Mesenchymal stem cell (in vitro differentiated cells and primary cell): ENCODE measurements at regions not wholly inside any gene's neighbourhood (a gene's known extent, or its start where the extent isn't known, plus 50 kb on each side); places are given as distances from the start of the nearest gene placed in this dataset.

ENCODE experiments used
- DNase-seq: peaks from one replicate; pipeline ENCODE4 v3.0.0-alpha.2; 2013
- H2AFZ ChIP-seq: one replicate; pipeline ENCODE4 v1.6.1; 2013; ENCODE audit warnings: low read depth, mild to moderate bottlenecking, control low read depth, inconsistent platforms, low read length, moderate library complexity
- H2AK5ac ChIP-seq: 2 replicates; pipeline ENCODE4 v1.6.1; 2013; ENCODE audit warnings: low read length, moderate library complexity, mild to moderate bottlenecking, inconsistent platforms; ENCODE audit not compliant: severe bottlenecking
- H2BK120ac ChIP-seq: one replicate; pipeline ENCODE4 v1.6.1; 2013; ENCODE audit warnings: low read depth, mild to moderate bottlenecking, inconsistent platforms, low read length, moderate library complexity
- H2BK12ac ChIP-seq, 2 experiments: one replicate each; pipeline ENCODE4 v1.6.1; 2013; ENCODE audit warnings: inconsistent platforms in 2 of 2, low read length in 2 of 2, mild to moderate bottlenecking in 2 of 2, moderate library complexity in 2 of 2, control low read depth in 1 of 2
- H2BK15ac ChIP-seq: one replicate; pipeline ENCODE4 v1.6.1; 2013; ENCODE audit warnings: mild to moderate bottlenecking, low read depth, inconsistent platforms; ENCODE audit not compliant: poor library complexity, severe bottlenecking
- H2BK5ac ChIP-seq: 2 replicates; pipeline ENCODE4 v1.6.1; 2013; ENCODE audit warnings: low read depth, mild to moderate bottlenecking, low read length, control low read depth, inconsistent platforms; ENCODE audit not compliant: poor library complexity, severe bottlenecking
- H3K14ac ChIP-seq, 2 experiments: one replicate each; pipeline ENCODE4 v1.6.1; 2013; ENCODE audit warnings: inconsistent platforms in 2 of 2, low read length in 2 of 2, control low read depth in 1 of 2, mild to moderate bottlenecking in 1 of 2, moderate library complexity in 1 of 2
- H3K18ac ChIP-seq, 2 experiments: one replicate each; pipeline ENCODE4 v1.6.1; 2013; ENCODE audit warnings: inconsistent platforms in 2 of 2, low read length in 2 of 2, control low read depth in 1 of 2, low read depth in 1 of 2, mild to moderate bottlenecking in 1 of 2
- H3K23ac ChIP-seq, 2 experiments: one replicate each; pipeline ENCODE4 v1.6.1; 2013; ENCODE audit warnings: inconsistent platforms in 2 of 2, low read length in 2 of 2, mild to moderate bottlenecking in 2 of 2, moderate library complexity in 2 of 2, control low read depth in 1 of 2
- H3K27ac ChIP-seq: 2 replicates; pipeline ENCODE4 v1.5.1; 2013; ENCODE audit warnings: mild to moderate bottlenecking, moderate library complexity, low read length, control low read depth, inconsistent platforms; ENCODE audit not compliant: poor library complexity, severe bottlenecking
- H3K27me3 ChIP-seq, 2 experiments: 2 replicates each; pipeline versions ENCODE4 v1.6.1 to v1.7.0; 2013; ENCODE audit warnings: low read length in 2 of 2, mild to moderate bottlenecking in 2 of 2, moderate library complexity in 2 of 2, control low read depth in 1 of 2, inconsistent platforms in 1 of 2; ENCODE audit not compliant: control insufficient read depth in 1 of 2, insufficient read depth in 1 of 2
- H3K36me3 ChIP-seq, 2 experiments: 2 replicates each; pipeline versions ENCODE4 v1.6.1 to v1.7.0; 2013; ENCODE audit warnings: low read length in 2 of 2, control low read depth in 1 of 2, inconsistent platforms in 1 of 2, low read depth in 1 of 2, mild to moderate bottlenecking in 1 of 2; ENCODE audit not compliant: insufficient read depth in 2 of 2, control insufficient read depth in 1 of 2
- H3K4ac ChIP-seq, 2 experiments: one replicate each; pipeline ENCODE4 v1.6.1; 2013; ENCODE audit warnings: inconsistent platforms in 2 of 2, low read length in 2 of 2, mild to moderate bottlenecking in 2 of 2, moderate library complexity in 2 of 2, control low read depth in 1 of 2, low read depth in 1 of 2
- H3K4me1 ChIP-seq: 2 replicates; pipeline ENCODE4 v1.6.1; 2013; ENCODE audit warnings: low read depth, low read length, control low read depth; ENCODE audit not compliant: control insufficient read depth, insufficient read depth
- H3K4me2 ChIP-seq: 2 replicates; pipeline ENCODE4 v1.6.1; 2013; ENCODE audit warnings: low read length, mild to moderate bottlenecking, inconsistent platforms; ENCODE audit not compliant: poor library complexity, severe bottlenecking
- H3K4me3 ChIP-seq, 2 experiments: 2 replicates each; pipeline versions ENCODE4 v1.5.1 to v1.7.0; 2013; ENCODE audit warnings: low read length in 2 of 2, mild to moderate bottlenecking in 2 of 2, control low read depth in 1 of 2, low read depth in 1 of 2; ENCODE audit not compliant: insufficient read depth in 1 of 2
- H3K79me1 ChIP-seq: replicated peaks from 2 replicates; pipeline ENCODE4 v1.6.1; 2013; ENCODE audit warnings: mild to moderate bottlenecking, control low read depth, low read length, inconsistent platforms; ENCODE audit not compliant: poor library complexity, severe bottlenecking
- H3K9ac ChIP-seq: 2 replicates; pipeline ENCODE4 v1.7.0; 2013; ENCODE audit warnings: mild to moderate bottlenecking, low read length, moderate library complexity
- H3K9me3 ChIP-seq: 2 replicates; pipeline ENCODE4 v1.7.0; 2013; ENCODE audit warnings: mild to moderate bottlenecking, low read length; ENCODE audit not compliant: control insufficient read depth
- H4K8ac ChIP-seq: one replicate; pipeline ENCODE4 v1.6.1; 2013; ENCODE audit warnings: inconsistent platforms, mild to moderate bottlenecking, low read length, moderate library complexity
- H4K91ac ChIP-seq: one replicate; pipeline ENCODE4 v1.6.1; 2013; ENCODE audit warnings: mild to moderate bottlenecking, low read length, inconsistent platforms
- WGBS: methylation state at CpG from one replicate; pipeline ENCODE4 v1.1.7; 2013; ENCODE audit warnings: mixed read lengths; 5-methylcytosine and 5-hydroxymethylcytosine counted together

DNA sequence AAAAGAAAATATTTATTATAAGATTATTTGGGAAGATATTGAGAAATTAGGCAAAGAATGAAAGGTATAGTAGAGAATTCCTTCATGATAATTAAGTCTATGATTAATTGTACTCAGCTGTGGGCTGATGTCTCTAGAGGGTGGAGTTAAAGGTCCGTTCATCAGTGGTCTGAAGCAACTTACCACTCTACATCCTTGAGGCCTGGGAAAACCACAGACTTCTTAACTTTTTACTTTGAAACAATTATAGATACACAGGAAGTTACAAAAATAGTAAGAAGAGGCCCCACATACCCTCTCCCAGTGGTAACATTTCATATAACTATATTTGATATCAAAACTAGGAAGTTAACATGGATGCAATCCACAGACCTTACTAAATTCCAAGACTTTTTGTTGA is 167.0 kb upstream of the NECTIN1 start:
- Histone ChIP-seq H2AK5ac (no peak overlapping the region), H2BK12ac (no peak overlapping the region), H2BK15ac (no peak overlapping the region), H3K27ac (no peak overlapping the region), H2AFZ (no peak overlapping the region), H3K36me3 (no peaks in the 10 kb centered on the region), H3K27me3 (peaks cover 25 to 68% of the 10 kb centered on the region in 2 experiments), H3K4me3 (no peak overlapping the region), H3K4me1 (no peaks in the 10 kb centered on the region), H4K8ac (no peak overlapping the region), H3K4ac (no peak overlapping the region), H3K4me2 (no peak overlapping the region), H3K9ac (no peak overlapping the region), H3K18ac (no peak overlapping the region), H4K91ac (no peak overlapping the region), H3K9me3 (no peaks in the 10 kb centered on the region), H3K14ac (no peak overlapping the region), H2BK5ac (no peak overlapping the region), H2BK120ac (no peak overlapping the region), H3K79me1 (no peaks in the 10 kb centered on the region), H3K23ac (no peak overlapping the region)
- no peak for DNase-seq
- WGBS = no CpG with 5 or more reads among the region's 1 CpG

- Histone ChIP-seq H2BK5ac (no peak overlapping the region), H3K23ac (no peak overlapping the region), H2BK15ac (no peak overlapping the region), H3K18ac (no peak overlapping the region), H4K8ac (no peak overlapping the region), H3K79me1 (no peaks in the 10 kb centered on the region), H3K4me3 (no peak overlapping the region), H3K4me2 (no peak overlapping the region), H2AK5ac (no peak overlapping the region), H2AFZ (no peak overlapping the region), H2BK120ac (no peak overlapping the region), H3K27ac (no peak overlapping the region), H3K4ac (no peak overlapping the region), H3K27me3 (peaks cover 26 to 69% of the 10 kb centered on the region in 2 experiments), H3K36me3 (no peaks in the 10 kb centered on the region), H3K14ac (no peak overlapping the region), H3K9ac (no peak overlapping the region), H4K91ac (no peak overlapping the region), H3K4me1 (no peaks in the 10 kb centered on the region), H2BK12ac (no peak overlapping the region), H3K9me3 (no peaks in the 10 kb centered on the region)
- DNase-seq = no peak
- WGBS = 81% methylated on average over 4 of the region's 4 CpGs
These were observed 165.9 kb upstream of the NECTIN1 start for GRCh38 chr11:119894916-119895315.

DNA sequence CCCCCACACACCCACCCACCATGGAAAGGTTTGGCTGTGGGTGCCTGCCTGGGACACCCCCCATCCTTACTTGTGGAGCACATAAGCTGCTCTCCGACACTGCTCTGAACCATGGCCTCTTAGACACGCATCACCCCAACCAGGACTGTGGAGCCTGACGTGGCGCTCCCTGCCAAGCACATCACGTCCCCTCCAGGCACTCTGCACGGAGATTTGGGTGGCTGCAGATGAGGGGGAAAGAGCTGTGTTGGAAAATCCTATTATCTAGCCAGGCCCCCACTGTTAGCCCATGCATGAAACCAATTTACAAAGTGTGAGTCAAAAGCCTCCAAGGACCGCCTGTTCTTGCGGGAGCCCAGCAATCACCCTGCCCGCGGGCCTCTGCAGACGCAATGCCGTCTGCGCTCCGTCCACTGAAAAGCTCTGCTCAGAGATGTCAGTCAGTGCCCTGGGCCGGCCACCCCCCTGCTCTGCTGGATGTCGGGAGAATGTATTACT is 163.4 kb upstream of the NECTIN1 start:
- no peak overlapping the region for H2BK5ac ChIP-seq
- no peaks in the 10 kb centered on the region for H3K36me3 ChIP-seq
- no peaks in the 10 kb centered on the region for H3K9me3 ChIP-seq
- H2AFZ ChIP-seq = no peak overlapping the region
- no peak overlapping the region for H3K4me3 ChIP-seq
- WGBS = 67% methylated on average over 16 of the region's 16 CpGs
- H3K4me1 ChIP-seq = no peaks in the 10 kb centered on the region
- H3K18ac ChIP-seq = no peak overlapping the region
- H2BK15ac ChIP-seq = no peak overlapping the region
- no peak overlapping the region for H3K4me2 ChIP-seq
- H3K14ac ChIP-seq = no peak overlapping the region
- no peak overlapping the region for H2BK12ac ChIP-seq
- H2AK5ac ChIP-seq = no peak overlapping the region
- H4K8ac ChIP-seq = no peak overlapping the region
- no peak overlapping the region for H2BK120ac ChIP-seq
- H3K27me3 ChIP-seq = peaks cover 39 to 81% of the 10 kb centered on the region in 2 experiments
- no peak overlapping the region for H3K27ac ChIP-seq
- DNase-seq = no peak
- no peaks in the 10 kb centered on the region for H3K79me1 ChIP-seq
- no peak overlapping the region for H3K23ac ChIP-seq
- H3K9ac ChIP-seq = no peak overlapping the region
- no peak overlapping the region for H3K4ac ChIP-seq
- no peak overlapping the region for H4K91ac ChIP-seq

- no peak overlapping the region for H3K18ac ChIP-seq
- no peaks in the 10 kb centered on the region for H3K4me1 ChIP-seq
- H3K27ac ChIP-seq = no peak overlapping the region
- no peak overlapping the region for H2BK12ac ChIP-seq
- H3K4ac ChIP-seq = no peak overlapping the region
- DNase-seq = no peak
- no peak overlapping the region for H2BK15ac ChIP-seq
- no peak overlapping the region for H3K4me3 ChIP-seq
- WGBS = 47% methylated on average over 16 of the region's 16 CpGs
- H3K4me2 ChIP-seq = no peak overlapping the region
- no peak overlapping the region for H4K91ac ChIP-seq
- H3K9ac ChIP-seq = no peak overlapping the region
- H3K23ac ChIP-seq = no peak overlapping the region
- no peaks in the 10 kb centered on the region for H3K79me1 ChIP-seq
- no peak overlapping the region for H2BK5ac ChIP-seq
- H2AK5ac ChIP-seq = no peak overlapping the region
- no peaks in the 10 kb centered on the region for H3K36me3 ChIP-seq
- no peak overlapping the region for H4K8ac ChIP-seq
- H3K27me3 ChIP-seq = peaks cover 40 to 82% of the 10 kb centered on the region in 2 experiments
- no peaks in the 10 kb centered on the region for H3K9me3 ChIP-seq
- H2BK120ac ChIP-seq = no peak overlapping the region
- H2AFZ ChIP-seq = no peak overlapping the region
- no peak overlapping the region for H3K14ac ChIP-seq
These were observed 162.2 kb upstream of the NECTIN1 start for GRCh38 chr11:119891055-119891768.
